Hematopoietic multipotent progenitor cell treated with erythropoietin and hydrocortisone succinate and interleukin-3 and kit ligand, for 4 days (in vitro differentiated cells): ENCODE measurements at regions not wholly inside any gene's neighbourhood (a gene's known extent, or its start where the extent isn't known, plus 50 kb on each side); places are given as distances from the start of the nearest gene placed in this dataset.
A peak's percentile ranks its signal among the peaks of the same experiment; 100 is the strongest.

Source experiments
- DNase-seq: peaks from one replicate; pipeline ENCODE4 v3.0.0-alpha.2; 2015

GRCh38 chr2:125526093-125526492 lies 1129.9 kb upstream of the GYPC start:
- DNase-seq: no peak

- no peak for DNase-seq
These were observed 1120.9 kb upstream of the GYPC start for GRCh38 chr2:125535089-125535488.

- no peak for DNase-seq
These were observed 1111.9 kb upstream of the GYPC start for GRCh38 chr2:125543968-125544514.

GRCh38 chr2:125553768-125554167 lies 1102.2 kb upstream of the GYPC start:
- no peak for DNase-seq

- DNase-seq: no peak
These were observed 1101.0 kb upstream of the GYPC start for GRCh38 chr2:125554956-125555355.

- no peak for DNase-seq
These were observed 1096.8 kb upstream of the GYPC start for GRCh38 chr2:125559186-125559585.

- DNase-seq: no peak
These were observed 1095.1 kb upstream of the GYPC start for GRCh38 chr2:125560855-125561254.

GRCh38 chr2:125561302-125561701 lies 1094.7 kb upstream of the GYPC start:
- DNase-seq: no peak

GRCh38 chr2:125562924-125563323 lies 1093.0 kb upstream of the GYPC start:
- DNase-seq: no peak

GRCh38 chr2:125564471-125564870 lies 1091.5 kb upstream of the GYPC start:
- no peak for DNase-seq

GRCh38 chr2:125566422-125566821 lies 1089.5 kb upstream of the GYPC start:
- DNase-seq: no peak

GRCh38 chr2:125567100-125567499 lies 1088.9 kb upstream of the GYPC start:
- DNase-seq: no peak

GRCh38 chr2:125572660-125573059 lies 1083.3 kb upstream of the GYPC start:
- DNase-seq: no peak

- DNase-seq: no peak
These were observed 1082.5 kb upstream of the GYPC start for GRCh38 chr2:125573432-125573831.

GRCh38 chr2:125576558-125576957 lies 1079.4 kb upstream of the GYPC start:
- DNase-seq: no peak

GRCh38 chr2:125581557-125581956 lies 1074.4 kb upstream of the GYPC start:
- peak; percentile 72 for DNase-seq

- no peak for DNase-seq
These were observed 1073.4 kb upstream of the GYPC start for GRCh38 chr2:125582516-125582915.

- DNase-seq: no peak
These were observed 1071.2 kb upstream of the GYPC start for GRCh38 chr2:125584732-125585131.

- DNase-seq: no peak
These were observed 1067.2 kb upstream of the GYPC start for GRCh38 chr2:125588780-125589179.

- DNase-seq: no peak
These were observed 1064.0 kb upstream of the GYPC start for GRCh38 chr2:125591954-125592353.

- DNase-seq: no peak
These were observed 1062.9 kb upstream of the GYPC start for GRCh38 chr2:125593036-125593435.

GRCh38 chr2:125596612-125597011 lies 1059.3 kb upstream of the GYPC start:
- no peak for DNase-seq

- no peak for DNase-seq
These were observed 1040.5 kb upstream of the GYPC start for GRCh38 chr2:125615438-125615837.

GRCh38 chr2:125630377-125630776 lies 1025.6 kb upstream of the GYPC start:
- no peak for DNase-seq

GRCh38 chr2:125634662-125635061 lies 1021.3 kb upstream of the GYPC start:
- DNase-seq: no peak

GRCh38 chr2:125638345-125638744 lies 1017.6 kb upstream of the GYPC start:
- no peak for DNase-seq
